IPS DF 6.9 (cell line): ENCODE measurements at regions not wholly inside any gene's neighbourhood (a gene's known extent, or its start where the extent isn't known, plus 50 kb on each side); places are given as distances from the start of the nearest gene placed in this dataset.

Source experiments
- DNase-seq: peaks from one replicate; pipeline ENCODE4 v3.0.0-alpha.2; 2013; ENCODE audit warnings: low read depth, low spot score
- H3K27ac ChIP-seq: one replicate; pipeline ENCODE4 v1.5.1; 2013; ENCODE audit warnings: low read length, control low read depth
- H3K27me3 ChIP-seq: 2 replicates; pipeline ENCODE4 v1.6.1; 2013; ENCODE audit warnings: mild to moderate bottlenecking, low read length; ENCODE audit not compliant: control insufficient read depth, insufficient read depth
- H3K36me3 ChIP-seq: 2 replicates; pipeline ENCODE4 v1.6.1; 2013; ENCODE audit warnings: low read length; ENCODE audit not compliant: control insufficient read depth, insufficient read depth
- H3K4me1 ChIP-seq: 2 replicates; pipeline ENCODE4 v1.6.1; 2013; ENCODE audit warnings: low read length; ENCODE audit not compliant: control insufficient read depth, insufficient read depth
- H3K4me3 ChIP-seq: 2 replicates; pipeline ENCODE4 v1.5.1; 2013; ENCODE audit warnings: mild to moderate bottlenecking, low read length
- H3K9me3 ChIP-seq: 2 replicates; pipeline ENCODE4 v1.6.1; 2013; ENCODE audit warnings: low read length, inconsistent platforms; ENCODE audit not compliant: control insufficient read depth, insufficient read depth
- WGBS: extraction: QIAGEN DNeasy Blood & Tissue Kit; methylation state at CpG from one replicate; pipeline ENCODE4 v1.1.7; 2013; ENCODE audit warnings: mixed read lengths, missing lambda C conversion rate; ENCODE audit not compliant: insufficient read length, insufficient coverage; 5-methylcytosine and 5-hydroxymethylcytosine counted together

- Histone ChIP-seq H3K4me1 (no peaks in the 10 kb centered on the region), H3K27ac (no peak overlapping the region), H3K9me3 (no peaks in the 10 kb centered on the region), H3K27me3 (no peaks in the 10 kb centered on the region), H3K4me3 (no peak overlapping the region), H3K36me3 (no peaks in the 10 kb centered on the region)
- no CpG with 5 or more reads among the region's 1 CpG for WGBS
- DNase-seq: no peak
Observed at GRCh38 chr3:148243609-148244008, 454.1 kb upstream of the AGTR1 start.

DNA sequence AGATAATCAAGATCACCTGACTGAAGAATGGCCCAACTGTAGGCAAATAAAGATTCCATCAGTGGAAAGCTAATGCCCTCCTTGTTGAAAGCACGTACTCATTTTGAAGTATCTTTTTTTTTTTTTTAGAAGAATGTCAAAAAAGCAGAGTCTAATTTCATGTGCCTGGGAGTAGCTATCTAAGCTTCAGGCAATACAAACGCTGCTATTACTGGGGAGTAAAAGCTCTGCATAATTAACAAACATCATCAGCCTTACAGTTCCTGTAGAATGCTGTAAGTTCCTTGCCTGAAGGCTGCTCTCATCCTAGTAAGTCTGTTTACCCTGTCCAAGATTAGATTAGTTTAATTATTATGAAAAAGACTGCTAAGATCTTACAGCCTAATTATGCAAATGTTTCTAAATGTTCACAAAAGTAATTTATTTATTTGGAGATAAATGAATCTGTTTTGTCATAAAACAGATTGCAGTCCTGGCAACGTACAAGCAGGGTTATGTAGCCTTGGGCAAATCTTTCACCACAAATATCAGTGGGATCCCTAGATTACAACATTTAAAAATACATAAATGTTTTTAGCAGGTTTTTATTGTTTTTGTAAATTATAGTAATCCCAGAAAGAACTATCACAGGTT is 451.3 kb upstream of the AGTR1 start:
- Histone ChIP-seq H3K27ac (no peak overlapping the region), H3K4me1 (no peaks in the 10 kb centered on the region), H3K9me3 (no peaks in the 10 kb centered on the region), H3K27me3 (no peaks in the 10 kb centered on the region), H3K36me3 (no peaks in the 10 kb centered on the region), H3K4me3 (no peak overlapping the region)
- WGBS: no CpG with 5 or more reads among the region's 3 CpGs
- no peak for DNase-seq

- H3K4me3 ChIP-seq: no peak overlapping the region
- H3K36me3 ChIP-seq: no peaks in the 10 kb centered on the region
- no peak for DNase-seq
- no peaks in the 10 kb centered on the region for H3K9me3 ChIP-seq
- H3K4me1 ChIP-seq: no peaks in the 10 kb centered on the region
- H3K27me3 ChIP-seq: no peaks in the 10 kb centered on the region
- no CpG with 5 or more reads among the region's 2 CpGs for WGBS
- H3K27ac ChIP-seq: no peak overlapping the region
Observed at GRCh38 chr3:148253713-148254112, 444.0 kb upstream of the AGTR1 start.

DNA sequence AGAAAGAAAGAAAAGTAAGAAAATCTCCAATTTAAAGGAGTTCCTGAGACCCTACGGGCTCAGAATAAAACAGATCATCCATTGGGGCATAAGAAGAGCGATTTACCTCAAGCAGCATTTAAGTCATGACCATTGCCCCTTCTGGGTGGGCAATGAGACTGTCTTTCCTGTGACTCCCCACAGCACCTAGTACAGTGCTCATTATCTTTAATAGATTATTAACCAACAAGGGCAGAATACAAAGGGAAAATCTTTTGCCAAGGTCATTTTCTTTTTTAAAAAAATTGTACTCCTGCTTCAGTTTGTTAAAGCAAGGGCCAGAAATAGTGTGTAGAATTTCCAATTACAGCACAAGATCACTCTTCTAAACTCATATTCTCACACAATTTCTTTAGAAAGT is 443.3 kb upstream of the AGTR1 start:
- no peaks in the 10 kb centered on the region for H3K27me3 ChIP-seq
- H3K4me1 ChIP-seq: no peaks in the 10 kb centered on the region
- DNase-seq: no peak
- no peaks in the 10 kb centered on the region for H3K9me3 ChIP-seq
- no CpG with 5 or more reads among the region's 2 CpGs for WGBS
- no peak overlapping the region for H3K27ac ChIP-seq
- no peak overlapping the region for H3K4me3 ChIP-seq
- no peaks in the 10 kb centered on the region for H3K36me3 ChIP-seq

GRCh38 chr3:148255981-148256969 is 441.4 kb upstream of the AGTR1 start:
- no peaks in the 10 kb centered on the region for H3K27me3 ChIP-seq
- no CpG with 5 or more reads among the region's 6 CpGs for WGBS
- H3K4me3 ChIP-seq: no peak overlapping the region
- H3K9me3 ChIP-seq: no peaks in the 10 kb centered on the region
- H3K27ac ChIP-seq: no peak overlapping the region
- DNase-seq: no peak
- no peaks in the 10 kb centered on the region for H3K36me3 ChIP-seq
- no peaks in the 10 kb centered on the region for H3K4me1 ChIP-seq

DNA sequence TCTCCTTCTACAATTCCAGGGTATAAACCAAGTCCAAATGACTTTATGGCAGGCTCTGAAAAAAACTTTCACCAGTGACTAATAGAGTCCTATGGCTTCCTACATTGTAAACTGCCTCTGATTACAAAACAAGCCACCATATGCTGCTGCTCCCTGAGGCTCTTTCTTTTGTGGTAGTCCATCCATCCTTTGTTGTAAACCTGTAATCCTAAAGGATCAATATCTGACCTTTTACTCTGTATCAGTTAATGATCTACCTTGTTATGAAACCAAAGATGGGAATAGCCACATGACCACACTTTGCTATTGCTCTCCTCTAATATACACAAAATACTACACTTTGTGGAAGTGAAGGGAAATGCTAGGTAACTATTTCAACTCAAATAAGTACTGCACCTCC is 434.7 kb upstream of the AGTR1 start:
- Histone ChIP-seq H3K27me3 (no peaks in the 10 kb centered on the region), H3K4me3 (no peak overlapping the region), H3K9me3 (no peaks in the 10 kb centered on the region), H3K4me1 (no peaks in the 10 kb centered on the region), H3K36me3 (no peaks in the 10 kb centered on the region), H3K27ac (no peak overlapping the region)
- no peak for DNase-seq

DNA sequence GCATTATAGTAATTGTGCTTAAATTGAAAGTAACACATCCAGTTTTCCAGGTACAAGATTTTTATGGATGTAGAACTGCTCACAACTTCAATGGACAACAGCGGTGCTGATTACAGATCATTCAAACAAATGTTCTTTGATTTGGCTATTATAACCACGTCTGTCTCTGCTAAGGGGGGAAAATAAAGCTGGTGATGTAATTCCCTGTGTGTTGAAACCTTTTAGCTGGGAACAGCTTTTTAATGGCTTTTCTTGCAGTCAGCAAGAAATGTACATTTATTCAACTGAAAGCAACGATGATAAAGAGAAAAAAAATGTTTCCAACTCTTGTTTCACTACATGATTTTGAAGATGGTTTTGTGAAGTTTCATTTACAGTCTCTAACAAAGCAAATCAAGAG is 431.9 kb upstream of the AGTR1 start:
- Histone ChIP-seq H3K9me3 (no peaks in the 10 kb centered on the region), H3K4me3 (no peak overlapping the region), H3K27ac (no peak overlapping the region), H3K27me3 (no peaks in the 10 kb centered on the region), H3K36me3 (no peaks in the 10 kb centered on the region), H3K4me1 (no peaks in the 10 kb centered on the region)
- no CpG with 5 or more reads among the region's 3 CpGs for WGBS
- no peak for DNase-seq

DNA sequence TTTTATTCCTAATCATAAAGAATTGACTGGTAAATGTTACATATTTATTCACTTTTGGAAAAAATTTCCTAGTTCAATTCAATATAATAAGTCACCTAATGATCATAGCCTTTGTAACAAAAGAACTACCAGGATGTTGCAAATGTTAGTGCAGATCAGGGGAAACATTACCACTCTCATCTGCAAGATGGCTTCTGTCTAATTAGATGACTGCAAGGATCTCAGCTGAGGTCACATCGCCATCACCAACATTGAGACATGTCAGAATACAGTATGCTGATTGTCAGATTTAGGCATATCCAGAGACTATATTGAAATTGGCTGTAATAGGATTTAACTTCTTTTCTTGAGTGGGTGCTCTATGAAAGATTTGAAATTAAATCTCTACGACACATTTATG is 431.4 kb upstream of the AGTR1 start:
- Histone ChIP-seq H3K36me3 (no peaks in the 10 kb centered on the region), H3K4me3 (no peak overlapping the region), H3K4me1 (no peaks in the 10 kb centered on the region), H3K9me3 (no peaks in the 10 kb centered on the region), H3K27ac (no peak overlapping the region), H3K27me3 (no peaks in the 10 kb centered on the region)
- DNase-seq: no peak
- WGBS: no CpG with 5 or more reads among the region's 2 CpGs

DNA sequence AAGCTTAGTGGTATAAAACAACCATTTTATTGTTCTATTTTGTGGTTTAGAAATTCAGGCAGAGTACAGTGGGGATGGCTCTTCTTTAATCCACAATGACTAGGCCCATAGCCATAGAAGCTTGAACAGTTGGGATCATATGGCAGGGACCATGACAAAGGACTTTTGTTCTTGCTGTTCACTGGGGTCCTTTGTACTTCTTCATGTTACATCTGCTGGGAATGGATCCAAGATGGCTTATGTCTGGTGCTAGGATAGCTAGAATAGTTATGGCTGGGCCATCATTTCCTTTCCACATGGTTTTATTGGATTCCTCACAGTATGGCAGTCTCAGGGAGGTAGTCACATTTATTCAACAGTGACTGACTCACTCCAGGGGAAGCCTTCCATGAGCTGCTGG is 427.9 kb upstream of the AGTR1 start:
- no peak overlapping the region for H3K4me3 ChIP-seq
- H3K36me3 ChIP-seq: no peaks in the 10 kb centered on the region
- H3K4me1 ChIP-seq: no peaks in the 10 kb centered on the region
- DNase-seq: no peak
- no peaks in the 10 kb centered on the region for H3K27me3 ChIP-seq
- no peaks in the 10 kb centered on the region for H3K9me3 ChIP-seq
- no peak overlapping the region for H3K27ac ChIP-seq

DNA sequence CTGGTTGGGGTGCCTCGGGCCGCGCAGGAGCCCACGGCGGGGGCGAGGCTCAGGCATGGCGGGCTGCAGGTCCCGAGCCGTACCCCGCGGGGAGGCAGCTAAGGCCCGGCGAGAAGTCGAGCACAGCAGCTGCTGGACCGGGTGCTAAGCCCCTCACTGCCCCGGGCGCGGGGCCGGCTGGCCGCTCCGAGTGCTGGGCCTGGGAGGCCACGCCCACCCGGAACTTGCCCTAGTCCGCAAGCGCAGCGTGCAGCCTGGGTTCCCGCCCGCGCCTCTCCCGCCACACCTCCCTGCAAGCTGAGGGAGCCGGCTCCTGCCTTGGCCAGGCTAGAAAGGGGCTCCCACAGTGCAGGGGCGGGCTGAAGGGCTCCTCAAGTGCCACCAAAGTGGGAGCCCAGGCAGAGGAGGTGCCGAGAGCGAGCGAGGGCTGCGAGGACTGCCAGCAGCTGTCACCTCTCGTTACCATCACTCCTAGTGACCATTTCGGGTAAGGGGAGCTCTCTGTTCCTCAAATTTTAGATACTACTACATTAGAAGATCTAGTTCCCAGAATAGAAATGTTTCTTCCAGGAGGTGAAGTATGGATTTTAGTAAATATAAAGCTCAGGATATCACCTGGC is 417.0 kb upstream of the AGTR1 start:
- H3K4me1 ChIP-seq: no peaks in the 10 kb centered on the region

More for the DNA sequence above, 417.0 kb upstream of the AGTR1 start:
- no peaks in the 10 kb centered on the region for H3K9me3 ChIP-seq
- H3K4me3 ChIP-seq: no peak overlapping the region
- no peaks in the 10 kb centered on the region for H3K27me3 ChIP-seq
- no CpG with 5 or more reads among the region's 38 CpGs for WGBS
- no peak for DNase-seq
- no peaks in the 10 kb centered on the region for H3K36me3 ChIP-seq
- H3K27ac ChIP-seq: no peak overlapping the region
